MCF 10A (cell line): ENCODE measurements at regions not wholly inside any gene's neighbourhood (a gene's known extent, or its start where the extent isn't known, plus 50 kb on each side); places are given as distances from the start of the nearest gene placed in this dataset.

Experiments
- BruUV-seq: library from RNA; stranded (reverse); fragments of 400-500 nt; replicated peaks from 2 replicates; lab custom pipeline; 2021; lab: Mats Ljungman, UMichigan
- CTCF ChIA-PET: fragments of 300-600 bp; sonication (Branson Sonifier 250); formaldehyde crosslinking; extraction: SDS; loops from one replicate; lab custom pipeline; 2021; ENCODE audit warnings: antibody characterized with exemption, inconsistent platforms; lab: Yijun Ruan, JAX
- POLR2A ChIA-PET: fragments of 300-600, 350-650 bp; sonication (Branson Sonifier 250); formaldehyde crosslinking; extraction: SDS; loops from one replicate; lab custom pipeline; 2020; ENCODE audit warnings: antibody characterized with exemption, inconsistent platforms; lab: Yijun Ruan, JAX
- DNase-seq: peaks from one replicate; pipeline ENCODE4 v3.0.0-alpha.2; 2018; ENCODE audit not compliant: unreplicated experiment
- H3K27ac Mint-ChIP-seq: one replicate; pipeline ENCODE4 v1.8.0; 2022; ENCODE audit warnings: mild to moderate bottlenecking, low read depth, mixed read lengths; ENCODE audit not compliant: unreplicated experiment
- H3K27me3 Mint-ChIP-seq: one replicate; pipeline ENCODE4 v1.8.0; 2022; ENCODE audit warnings: mixed read lengths; ENCODE audit not compliant: insufficient read depth, unreplicated experiment
- H3K36me3 Mint-ChIP-seq: one replicate; pipeline ENCODE4 v1.8.0; 2022; ENCODE audit warnings: mild to moderate bottlenecking, moderate library complexity, mixed read lengths; ENCODE audit not compliant: insufficient read depth, unreplicated experiment
- H3K4me1 Mint-ChIP-seq: one replicate; pipeline ENCODE4 v1.8.0; 2022; ENCODE audit warnings: mixed read lengths; ENCODE audit not compliant: insufficient read depth, unreplicated experiment
- H3K4me3 Mint-ChIP-seq: one replicate; pipeline ENCODE4 v1.8.0; 2022; ENCODE audit warnings: mild to moderate bottlenecking, moderate library complexity, mixed read lengths; ENCODE audit not compliant: unreplicated experiment
- H3K9me3 Mint-ChIP-seq: one replicate; pipeline ENCODE4 v1.8.0; 2022; ENCODE audit warnings: mixed read lengths; ENCODE audit not compliant: unreplicated experiment
- CTCF ChIP-seq: fragments of 200-600 bp; IDR thresholded peaks from one replicate; pipeline ENCODE4 v1.8.0; 2022; ENCODE audit warnings: antibody characterized with exemption, mild to moderate bottlenecking; ENCODE audit not compliant: unreplicated experiment
- intact Hi-C: fragments of 100-400 bp; cut with micrococcal nuclease; formaldehyde crosslinking; loops from 2 replicates; pipeline ENCODE4 v1.14.1; 2022

GRCh38 chr4:174111422-174111821, 172.0 kb downstream of the FBXO8 start:
- intact Hi-C loops, result no loop called here
- DNase-seq, result no peak
- CTCF ChIA-PET, result interaction anchor here (0.6 to 2.5 kb wide), 2 partner anchors 9 kb away, joined by 4 to 21 read pairs; no protein-coding TSS in a partner anchor
- no peaks in the 10 kb centered on the region for H3K9me3 Mint-ChIP-seq
- H3K36me3 Mint-ChIP-seq, result no peaks in the 10 kb centered on the region
- TF ChIP-seq CTCF, result no peak
- POLR2A ChIA-PET, result no interaction called here
- BruUV-seq, result no TSS peak
- H3K4me1 Mint-ChIP-seq, result no peaks in the 10 kb centered on the region
- no peak overlapping the region for H3K4me3 Mint-ChIP-seq
- H3K27ac Mint-ChIP-seq, result no peak overlapping the region
- H3K27me3 Mint-ChIP-seq, result peaks cover 92% of the 10 kb centered on the region

GRCh38 chr4:174110180-174110579, 173.3 kb downstream of the FBXO8 start:
- Mint-ChIP-seq H3K4me3 (no peak overlapping the region), H3K4me1 (no peaks in the 10 kb centered on the region), H3K27me3 (peaks cover 97% of the 10 kb centered on the region), H3K27ac (no peak overlapping the region), H3K36me3 (no peaks in the 10 kb centered on the region), H3K9me3 (no peaks in the 10 kb centered on the region)
- POLR2A ChIA-PET, result no interaction called here
- CTCF ChIA-PET, result interaction anchor here (0.7 to 2.5 kb wide), 4 partner anchors 10 to 142 kb away, joined by 3 to 21 read pairs (median 4); no protein-coding TSS in a partner anchor
- no TSS peak for BruUV-seq
- no peak for DNase-seq
- intact Hi-C loops, result no loop called here
- TF ChIP-seq CTCF, result no peak

GRCh38 chr4:174107746-174108354, 175.6 kb downstream of the FBXO8 start:
- Mint-ChIP-seq H3K27ac (no peak overlapping the region), H3K4me1 (no peaks in the 10 kb centered on the region), H3K4me3 (no peak overlapping the region), H3K36me3 (no peaks in the 10 kb centered on the region), H3K9me3 (no peaks in the 10 kb centered on the region), H3K27me3 (peaks cover 88% of the 10 kb centered on the region)
- intact Hi-C loops, result no loop called here
- no peak for TF ChIP-seq CTCF
- BruUV-seq, result no TSS peak
- no peak for DNase-seq
- ChIA-PET CTCF (interaction anchor here (0.6 to 1.0 kb wide), 2 partner anchors 12 to 127 kb away, joined by 3 to 4 read pairs; no protein-coding TSS in a partner anchor), POLR2A (no interaction called here)

GRCh38 chr4:174105202-174105601, 178.3 kb downstream of the FBXO8 start:
- CTCF ChIA-PET, result interaction anchor here (1.3 kb wide), 1 partner anchor 684 kb away, joined by 3 read pairs; no protein-coding TSS in a partner anchor
- POLR2A ChIA-PET, result no interaction called here
- BruUV-seq, result no TSS peak
- Mint-ChIP-seq H3K9me3 (no peaks in the 10 kb centered on the region), H3K36me3 (no peaks in the 10 kb centered on the region), H3K27me3 (peaks cover 89% of the 10 kb centered on the region), H3K27ac (no peak overlapping the region), H3K4me1 (no peaks in the 10 kb centered on the region), H3K4me3 (no peak overlapping the region)
- intact Hi-C loops, result no loop called here
- DNase-seq, result no peak
- TF ChIP-seq CTCF, result no peak
